Fibroblast of villous mesenchyme (primary cell): ENCODE measurements at regions not wholly inside any gene's neighbourhood (a gene's known extent, or its start where the extent isn't known, plus 50 kb on each side); places are given as distances from the start of the nearest gene placed in this dataset.
"Not testable (repeated sequence)": the region's sequence is repeated elsewhere in the genome, so short reads cannot be mapped to it uniquely, and the experiment has no call there.

Experiments used
- DNase-seq: peaks from one replicate; pipeline ENCODE4 v3.0.0-alpha.2; 2010; ENCODE audit warnings: low read depth
- H3K4me3 ChIP-seq: 2 replicates; pipeline ENCODE4 v1.5.1; 2011; ENCODE audit warnings: low read depth, mild to moderate bottlenecking, low read length
- TF ChIP-seq, protein P1 (sequence below): IDR thresholded peaks from 2 replicates; pipeline ENCODE4 v1.5.1; 2012; ENCODE audit warnings: low read depth, mild to moderate bottlenecking, low read length; ENCODE audit not compliant: insufficient read depth

DNA sequence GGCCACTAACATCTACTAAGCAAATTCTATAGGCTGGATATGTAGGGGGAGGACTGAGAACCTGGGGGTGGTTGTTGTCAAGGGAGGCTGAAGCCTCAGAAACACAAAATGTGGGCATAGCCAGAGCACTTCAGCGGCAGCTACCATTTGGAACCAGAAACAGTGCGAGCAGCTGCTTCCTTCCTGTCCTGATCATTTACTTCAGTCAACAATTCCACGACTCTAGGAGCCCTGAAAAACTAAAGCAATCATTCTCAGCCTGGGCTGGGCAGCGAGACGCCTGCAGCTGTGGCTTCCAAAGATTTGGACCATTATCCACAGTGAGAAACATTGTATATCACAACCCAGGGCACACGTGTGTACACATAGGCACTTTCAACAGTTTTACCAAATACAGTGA lies 93.9 kb upstream of the WSCD1 start:
- no peak for DNase-seq
- TF ChIP-seq, protein P1, sequence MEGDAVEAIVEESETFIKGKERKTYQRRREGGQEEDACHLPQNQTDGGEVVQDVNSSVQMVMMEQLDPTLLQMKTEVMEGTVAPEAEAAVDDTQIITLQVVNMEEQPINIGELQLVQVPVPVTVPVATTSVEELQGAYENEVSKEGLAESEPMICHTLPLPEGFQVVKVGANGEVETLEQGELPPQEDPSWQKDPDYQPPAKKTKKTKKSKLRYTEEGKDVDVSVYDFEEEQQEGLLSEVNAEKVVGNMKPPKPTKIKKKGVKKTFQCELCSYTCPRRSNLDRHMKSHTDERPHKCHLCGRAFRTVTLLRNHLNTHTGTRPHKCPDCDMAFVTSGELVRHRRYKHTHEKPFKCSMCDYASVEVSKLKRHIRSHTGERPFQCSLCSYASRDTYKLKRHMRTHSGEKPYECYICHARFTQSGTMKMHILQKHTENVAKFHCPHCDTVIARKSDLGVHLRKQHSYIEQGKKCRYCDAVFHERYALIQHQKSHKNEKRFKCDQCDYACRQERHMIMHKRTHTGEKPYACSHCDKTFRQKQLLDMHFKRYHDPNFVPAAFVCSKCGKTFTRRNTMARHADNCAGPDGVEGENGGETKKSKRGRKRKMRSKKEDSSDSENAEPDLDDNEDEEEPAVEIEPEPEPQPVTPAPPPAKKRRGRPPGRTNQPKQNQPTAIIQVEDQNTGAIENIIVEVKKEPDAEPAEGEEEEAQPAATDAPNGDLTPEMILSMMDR, result no peak
- no peak overlapping the region for H3K4me3 ChIP-seq

DNA sequence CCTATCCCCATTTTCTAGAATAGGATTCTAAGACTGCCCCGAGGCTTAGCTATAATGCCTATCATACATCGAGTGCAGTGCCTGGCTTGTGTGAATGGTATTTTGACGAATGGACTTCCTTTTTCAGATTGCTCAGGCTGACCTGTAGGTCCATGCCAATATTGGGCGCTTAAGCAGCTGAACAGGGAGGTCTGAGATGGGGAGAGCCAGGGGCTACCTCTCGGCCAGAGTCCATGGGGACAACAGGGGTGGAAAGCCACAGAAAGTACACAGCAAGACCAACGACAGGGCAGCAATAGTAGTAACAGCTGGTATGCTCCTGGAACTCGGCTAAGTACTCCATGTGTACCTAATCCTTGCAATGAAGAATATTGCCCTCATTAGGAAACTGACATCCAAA lies 91.7 kb upstream of the WSCD1 start:
- TF ChIP-seq, protein P1, result no peak
- no peak overlapping the region for H3K4me3 ChIP-seq
- no peak for DNase-seq

DNA sequence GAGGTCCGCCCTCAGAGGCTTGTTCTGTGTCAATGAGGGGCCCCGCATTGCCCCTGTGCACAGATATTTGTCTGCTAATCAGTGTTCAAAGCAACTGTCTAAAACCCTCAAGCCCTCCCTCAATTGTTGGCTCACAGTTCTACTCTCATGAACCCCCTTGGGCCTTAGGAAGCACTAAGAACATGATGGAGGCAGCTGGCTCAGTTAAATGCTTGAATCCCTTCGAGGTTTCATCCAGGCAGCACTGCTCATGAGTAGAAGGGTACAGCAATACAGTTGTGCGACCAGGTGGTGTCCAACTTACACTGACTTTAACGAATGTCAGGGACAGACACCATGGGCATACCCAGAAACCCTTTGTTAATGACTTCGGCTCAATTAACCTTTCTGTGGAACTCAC lies 89.2 kb upstream of the WSCD1 start:
- no peak for DNase-seq
- H3K4me3 ChIP-seq, result no peak overlapping the region
- TF ChIP-seq, protein P1, result no peak

DNA sequence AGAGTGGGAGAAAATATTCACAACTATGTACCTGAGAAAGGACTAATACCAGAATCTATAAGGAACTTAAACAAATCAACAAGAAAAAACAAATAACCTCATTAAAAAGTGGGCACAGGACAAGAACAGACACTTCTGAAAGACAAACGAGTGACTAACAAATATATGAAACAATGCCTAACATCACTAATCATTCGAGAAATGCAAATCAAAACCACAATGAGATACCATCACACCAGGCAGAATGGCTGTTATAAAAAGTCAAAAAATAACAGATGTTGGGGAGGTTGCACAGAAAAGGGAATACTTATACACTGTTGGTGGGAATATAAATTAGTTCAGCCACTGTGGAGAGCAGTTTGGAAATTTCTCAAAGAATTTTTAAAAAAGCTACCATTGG lies 83.5 kb upstream of the WSCD1 start:
- TF ChIP-seq, protein P1, result no peak
- DNase-seq, result no peak
- no peak overlapping the region for H3K4me3 ChIP-seq

DNA sequence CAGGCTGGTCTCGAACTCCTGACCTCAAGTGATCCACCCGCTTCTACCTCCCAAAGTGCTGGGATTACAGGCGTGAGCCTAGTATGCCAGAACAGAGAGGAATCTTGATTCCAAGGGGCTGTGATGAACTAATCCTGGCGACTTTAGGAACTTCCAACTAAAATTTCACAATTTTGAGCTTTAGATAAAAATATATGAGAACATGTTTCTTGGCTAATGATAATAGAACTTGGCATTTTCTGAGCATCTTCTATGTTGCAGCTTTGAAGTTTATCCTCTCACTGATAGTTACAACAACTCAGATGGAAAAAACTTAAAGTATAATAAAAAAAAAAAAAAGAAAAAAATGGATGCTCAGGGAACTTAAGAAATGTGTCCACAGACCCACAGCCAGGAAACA lies 69.8 kb upstream of the WSCD1 start:
- DNase-seq, result peak; percentile 33
- H3K4me3 ChIP-seq, result no peak overlapping the region

DNA sequence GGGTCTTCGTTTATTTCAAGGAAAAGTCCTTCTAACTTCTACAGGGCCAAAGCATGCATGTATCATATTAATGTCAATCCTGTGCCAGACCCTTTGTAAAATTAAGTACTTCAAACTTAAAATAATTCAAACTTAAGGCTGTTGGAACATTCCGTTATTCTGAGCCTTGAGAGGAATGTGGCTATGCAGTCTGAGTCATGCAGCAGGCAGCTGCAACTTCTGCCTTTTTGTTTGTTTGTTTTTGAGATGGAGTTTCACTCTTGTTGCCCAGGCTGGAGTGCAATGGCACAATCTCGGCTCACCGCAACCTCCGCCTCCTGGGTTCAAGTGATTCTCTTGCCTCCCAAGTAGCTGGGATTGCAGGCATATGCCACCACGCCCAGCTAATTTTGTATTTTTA lies 67.0 kb upstream of the WSCD1 start:
- peak; percentile 62 for DNase-seq
- H3K4me3 ChIP-seq, result not testable (repeated sequence)

More for the DNA sequence above, 69.8 kb upstream of the WSCD1 start:
- TF ChIP-seq, protein P1, result no peak

DNA sequence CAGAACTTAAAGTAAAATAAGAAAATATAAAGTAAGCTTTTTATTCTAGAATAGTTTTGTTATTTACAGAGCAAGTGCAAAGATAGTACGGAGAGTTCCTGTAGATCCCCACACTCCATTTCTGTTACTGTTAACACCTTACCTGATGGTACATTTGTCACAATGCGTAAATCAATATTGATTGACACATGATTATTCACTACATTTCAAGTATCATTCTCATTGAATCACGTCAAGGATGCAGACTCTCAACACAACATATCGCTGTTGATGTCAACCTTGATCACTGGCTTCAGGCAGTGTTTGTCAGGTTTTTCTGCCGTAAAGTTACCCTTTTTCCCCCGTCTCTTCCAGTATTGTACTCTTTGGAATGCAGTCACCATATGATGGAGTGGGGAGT lies 64.2 kb upstream of the WSCD1 start:
- TF ChIP-seq, protein P1, result no peak
- no peak overlapping the region for H3K4me3 ChIP-seq
- DNase-seq, result no peak
